ENCODE measurements at regions not wholly inside any gene's neighbourhood (a gene's known extent, or its start where the extent isn't known, plus 50 kb on each side); places are given as distances from the start of the nearest gene placed in this dataset.
A peak's percentile ranks its signal among the peaks of the same experiment; 100 is the strongest.

GRCh38 chr6:168221497-168222079, 98.0 kb downstream of the DACT2 start:
- no peak for TF ChIP-seq POLR2A (IDR thresholded peaks at IDR 0.05)
- no peak for TF ChIP-seq CTCF (IDR thresholded peaks at IDR 0.05)
- Histone ChIP-seq H3K27me3 (peaks cover 0 to 27% (median 0%) of the 10 kb centered on the region in 9 donors), H3K4me3 (no peak overlapping the region), H3K4me1 (peaks cover 0 to 28% (median 3%) of the 10 kb centered on the region in 12 donors), H3K27ac (peak overlapping the region in 2 of 12 donors; percentile 8 to 36), H3K9me3 (no peaks in the 10 kb centered on the region), H3K36me3 (no peaks in the 10 kb centered on the region)
- no peak for DNase-seq
- 83 to 88% (median 87%) methylated on average over 8 of the region's 8 CpGs for WGBS, 4 donors
- no peak for ATAC-seq
- intact Hi-C loops (cut with DNase I), result no loop called here

DNA sequence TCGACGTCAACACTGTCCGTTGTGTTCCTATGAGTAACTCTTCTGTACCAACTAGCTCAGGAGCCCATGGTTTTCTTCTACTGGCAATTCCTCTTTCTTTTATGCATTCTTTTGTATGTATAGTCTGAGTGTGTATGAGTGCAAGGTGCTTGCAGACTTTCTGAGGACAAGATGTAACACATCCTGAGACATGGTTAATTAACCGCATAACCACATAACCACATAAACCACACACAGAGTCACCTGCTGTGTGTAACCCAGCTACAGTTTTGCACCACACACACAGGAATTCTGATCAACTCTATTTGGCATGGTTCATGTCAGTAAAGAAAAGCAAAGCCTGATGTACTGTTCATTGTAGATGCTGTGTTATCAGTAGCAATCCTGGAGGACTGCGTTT, 98.6 kb downstream of the DACT2 start:
- WGBS, 4 donors, result 84 to 90% (median 89%) methylated on average over 5 of the region's 5 CpGs
- ATAC-seq (no peak), DNase-seq (no peak)
- no peaks in the 10 kb centered on the region for H3K9me3 ChIP-seq
- intact Hi-C loops (cut with DNase I), result no loop called here
- peak overlapping the region in 2 of 12 donors; percentile 54 to 68 for H3K27ac ChIP-seq
- TF ChIP-seq POLR2A (IDR thresholded peaks at IDR 0.05) (no peak), CTCF (IDR thresholded peaks at IDR 0.05) (no peak)
- no peaks in the 10 kb centered on the region for H3K36me3 ChIP-seq
- peaks cover 0 to 28% (median 1%) of the 10 kb centered on the region in 12 donors for H3K4me1 ChIP-seq
- no peak overlapping the region for H3K4me3 ChIP-seq
- H3K27me3 ChIP-seq, result peaks cover 0 to 27% (median 0%) of the 10 kb centered on the region in 9 donors

GRCh38 chr6:168219804-168220203, 99.8 kb downstream of the DACT2 start:
- TF ChIP-seq POLR2A (IDR thresholded peaks at IDR 0.05) (no peak), CTCF (IDR thresholded peaks at IDR 0.05) (no peak)
- no peak overlapping the region for H3K4me3 ChIP-seq
- H3K27ac ChIP-seq, result peak overlapping the region in 7 of 12 donors; percentile 24 to 86 (median 61)
- H3K27me3 ChIP-seq, result peaks cover 0 to 27% (median 0%) of the 10 kb centered on the region in 9 donors
- H3K4me1 ChIP-seq, result peaks cover 0 to 22% (median 1%) of the 10 kb centered on the region in 12 donors
- WGBS, 4 donors, result 62 to 84% (median 73%) methylated on average over 8 to 10 of the region's 10 CpGs
- peak in 2 of 5 donors; percentile 35 to 56 for DNase-seq
- peak; percentile 14 to 64 (median 48) for ATAC-seq
- H3K36me3 ChIP-seq, result no peaks in the 10 kb centered on the region
- H3K9me3 ChIP-seq, result no peaks in the 10 kb centered on the region
- intact Hi-C loops (cut with DNase I), result no loop called here

- peaks cover 0 to 22% (median 1%) of the 10 kb centered on the region in 12 donors for H3K4me1 ChIP-seq
- TF ChIP-seq POLR2A (IDR thresholded peaks at IDR 0.05) (no peak), CTCF (IDR thresholded peaks at IDR 0.05) (no peak)
- ATAC-seq (peak; percentile 40 to 88 (median 85)), DNase-seq (peak in 4 of 5 donors; percentile 46 to 82 (median 58))
- intact Hi-C loops (cut with DNase I), result no loop called here
- H3K36me3 ChIP-seq, result no peaks in the 10 kb centered on the region
- H3K4me3 ChIP-seq, result no peak overlapping the region
- no peaks in the 10 kb centered on the region for H3K9me3 ChIP-seq
- H3K27me3 ChIP-seq, result peaks cover 0 to 23% (median 0%) of the 10 kb centered on the region in 9 donors
- 57 to 63% (median 58%) methylated on average over 12 of the region's 12 CpGs for WGBS, 4 donors
- H3K27ac ChIP-seq, result peak overlapping the region in 7 of 12 donors; percentile 24 to 86 (median 61)
Observed at GRCh38 chr6:168218785-168219566, 100.6 kb downstream of the DACT2 start.

Measured in heart left ventricle (tissue), 16 donors.